Activated naive CD8-positive, alpha-beta T cell treated with anti-CD3 and anti-CD28 coated beads, Interleukin-2, amount 10 ng/mL, durations not matched to agents 7 days and 5 days (primary cell): ENCODE measurements at regions not wholly inside any gene's neighbourhood (a gene's known extent, or its start where the extent isn't known, plus 50 kb on each side); places are given as distances from the start of the nearest gene placed in this dataset.

Experiments
- ATAC-seq: fragments of 150-1000 bp; cut with Tn5 transposase; one replicate; pipeline ENCODE4 v1.10.0; 2021; ENCODE audit warnings: low read depth, moderate library complexity
- POLR2A ChIA-PET: fragments of 350-600 bp; sonication (Branson Sonifier 250); formaldehyde crosslinking; loops from one replicate; lab custom pipeline; 2021; ENCODE audit warnings: antibody characterized with exemption; lab: Charles Lee
- DNase-seq: peaks from one replicate; pipeline ENCODE4 v3.0.0; 2021
- H3K27ac Mint-ChIP-seq: one replicate; pipeline ENCODE4 v1.8.0; 2022; ENCODE audit warnings: mild to moderate bottlenecking, mixed read lengths
- H3K27me3 Mint-ChIP-seq: one replicate; pipeline ENCODE4 v1.8.0; 2022; ENCODE audit warnings: mild to moderate bottlenecking, moderate library complexity, mixed read lengths
- H3K36me3 Mint-ChIP-seq: one replicate; pipeline ENCODE4 v1.8.0; 2021; ENCODE audit warnings: mild to moderate bottlenecking, mixed read lengths
- H3K4me1 Mint-ChIP-seq: one replicate; pipeline ENCODE4 v1.8.0; 2021; ENCODE audit warnings: mixed read lengths
- H3K4me3 Mint-ChIP-seq: one replicate; pipeline ENCODE4 v1.8.0; 2022; ENCODE audit warnings: mild to moderate bottlenecking, moderate library complexity, mixed read lengths
- H3K9me3 Mint-ChIP-seq: one replicate; pipeline ENCODE4 v1.8.0; 2021; ENCODE audit warnings: mixed read lengths

GRCh38 chr12:76698966-76699365, 64.9 kb upstream of the ZDHHC17 start:
- H3K36me3 Mint-ChIP-seq: no peaks in the 10 kb centered on the region
- no peak for ATAC-seq

GRCh38 chr12:76701690-76702089, 62.2 kb upstream of the ZDHHC17 start:
- H3K36me3 Mint-ChIP-seq: no peaks in the 10 kb centered on the region
- no peak overlapping the region for H3K4me3 Mint-ChIP-seq
- no peak for DNase-seq
- H3K4me1 Mint-ChIP-seq: peaks cover 6% of the 10 kb centered on the region
- peaks cover 4% of the 10 kb centered on the region for H3K27me3 Mint-ChIP-seq
- H3K27ac Mint-ChIP-seq: no peak overlapping the region
- H3K9me3 Mint-ChIP-seq: no peaks in the 10 kb centered on the region
- POLR2A ChIA-PET: no interaction called here
- ATAC-seq: no peak

More at GRCh38 chr12:76698966-76699365, 64.9 kb upstream of the ZDHHC17 start:
- no peak for DNase-seq
- Mint-ChIP-seq H3K27ac (no peak overlapping the region), H3K4me1 (no peaks in the 10 kb centered on the region), H3K4me3 (no peak overlapping the region), H3K9me3 (no peaks in the 10 kb centered on the region), H3K27me3 (peaks cover 3% of the 10 kb centered on the region)
- POLR2A ChIA-PET: no interaction called here

GRCh38 chr12:76702946-76703345, 61.0 kb upstream of the ZDHHC17 start:
- Mint-ChIP-seq H3K4me1 (peaks cover 6% of the 10 kb centered on the region), H3K4me3 (no peak overlapping the region), H3K27ac (no peak overlapping the region), H3K36me3 (no peaks in the 10 kb centered on the region), H3K9me3 (no peaks in the 10 kb centered on the region), H3K27me3 (peaks cover 4% of the 10 kb centered on the region)
- DNase-seq (no peak), ATAC-seq (no peak)
- POLR2A ChIA-PET: no interaction called here

GRCh38 chr12:76704693-76705092, 59.2 kb upstream of the ZDHHC17 start:
- H3K4me3 Mint-ChIP-seq: no peak overlapping the region
- H3K27ac Mint-ChIP-seq: no peak overlapping the region
- POLR2A ChIA-PET: no interaction called here
- peaks cover 1% of the 10 kb centered on the region for H3K27me3 Mint-ChIP-seq
- no peak for DNase-seq
- H3K36me3 Mint-ChIP-seq: no peaks in the 10 kb centered on the region
- no peak for ATAC-seq
- H3K9me3 Mint-ChIP-seq: no peaks in the 10 kb centered on the region
- H3K4me1 Mint-ChIP-seq: peaks cover 6% of the 10 kb centered on the region

GRCh38 chr12:76706101-76706500, 57.8 kb upstream of the ZDHHC17 start:
- Mint-ChIP-seq H3K9me3 (no peaks in the 10 kb centered on the region), H3K4me3 (no peak overlapping the region), H3K27me3 (peaks cover 1% of the 10 kb centered on the region), H3K36me3 (no peaks in the 10 kb centered on the region), H3K4me1 (peaks cover 6% of the 10 kb centered on the region), H3K27ac (no peak overlapping the region)
- DNase-seq: no peak
- POLR2A ChIA-PET: no interaction called here
- peak; percentile 77 for ATAC-seq

- DNase-seq (no peak), ATAC-seq (no peak)
- H3K4me3 Mint-ChIP-seq: no peak overlapping the region
- POLR2A ChIA-PET: no interaction called here
- H3K27me3 Mint-ChIP-seq: peaks cover 1% of the 10 kb centered on the region
- no peaks in the 10 kb centered on the region for H3K36me3 Mint-ChIP-seq
- no peak overlapping the region for H3K27ac Mint-ChIP-seq
- peaks cover 6% of the 10 kb centered on the region for H3K4me1 Mint-ChIP-seq
- no peaks in the 10 kb centered on the region for H3K9me3 Mint-ChIP-seq
Observed at GRCh38 chr12:76706761-76707160, 57.2 kb upstream of the ZDHHC17 start.

GRCh38 chr12:76707772-76708171, 56.1 kb upstream of the ZDHHC17 start:
- Mint-ChIP-seq H3K36me3 (no peaks in the 10 kb centered on the region), H3K9me3 (no peaks in the 10 kb centered on the region), H3K27ac (no peak overlapping the region), H3K4me1 (peaks cover 6% of the 10 kb centered on the region), H3K27me3 (peaks cover 1% of the 10 kb centered on the region), H3K4me3 (no peak overlapping the region)
- POLR2A ChIA-PET: no interaction called here
- ATAC-seq: no peak
- DNase-seq: no peak

GRCh38 chr12:76708296-76708695, 55.6 kb upstream of the ZDHHC17 start:
- POLR2A ChIA-PET: no interaction called here

GRCh38 chr12:76711241-76711640, 52.7 kb upstream of the ZDHHC17 start:
- POLR2A ChIA-PET: no interaction called here

More at GRCh38 chr12:76708296-76708695, 55.6 kb upstream of the ZDHHC17 start:
- no peak overlapping the region for H3K4me3 Mint-ChIP-seq
- no peaks in the 10 kb centered on the region for H3K9me3 Mint-ChIP-seq
- H3K4me1 Mint-ChIP-seq: peaks cover 6% of the 10 kb centered on the region
- ATAC-seq (no peak), DNase-seq (no peak)
- no peak overlapping the region for H3K27ac Mint-ChIP-seq
- H3K27me3 Mint-ChIP-seq: peaks cover 1% of the 10 kb centered on the region
- no peaks in the 10 kb centered on the region for H3K36me3 Mint-ChIP-seq

GRCh38 chr12:76713130-76713529, 50.8 kb upstream of the ZDHHC17 start:
- ATAC-seq (no peak), DNase-seq (no peak)
- no peak overlapping the region for H3K4me3 Mint-ChIP-seq
- POLR2A ChIA-PET: no interaction called here
- H3K27ac Mint-ChIP-seq: no peak overlapping the region
- H3K9me3 Mint-ChIP-seq: no peaks in the 10 kb centered on the region
- no peaks in the 10 kb centered on the region for H3K4me1 Mint-ChIP-seq
- H3K36me3 Mint-ChIP-seq: no peaks in the 10 kb centered on the region
- H3K27me3 Mint-ChIP-seq: no peaks in the 10 kb centered on the region

More at GRCh38 chr12:76711241-76711640, 52.7 kb upstream of the ZDHHC17 start:
- H3K4me3 Mint-ChIP-seq: no peak overlapping the region
- no peak for ATAC-seq
- H3K36me3 Mint-ChIP-seq: no peaks in the 10 kb centered on the region
- no peak overlapping the region for H3K27ac Mint-ChIP-seq
- no peak for DNase-seq
- H3K27me3 Mint-ChIP-seq: no peaks in the 10 kb centered on the region
- no peaks in the 10 kb centered on the region for H3K9me3 Mint-ChIP-seq
- H3K4me1 Mint-ChIP-seq: peaks cover 1% of the 10 kb centered on the region

- no peaks in the 10 kb centered on the region for H3K36me3 Mint-ChIP-seq
- ATAC-seq (no peak), DNase-seq (no peak)
- no peak overlapping the region for H3K27ac Mint-ChIP-seq
- H3K27me3 Mint-ChIP-seq: no peaks in the 10 kb centered on the region
- H3K9me3 Mint-ChIP-seq: no peaks in the 10 kb centered on the region
- POLR2A ChIA-PET: no interaction called here
- H3K4me3 Mint-ChIP-seq: no peak overlapping the region
- no peaks in the 10 kb centered on the region for H3K4me1 Mint-ChIP-seq
Observed at GRCh38 chr12:76713986-76714385, 49.9 kb upstream of the ZDHHC17 start.
